ENCODE measurements at regions not wholly inside any gene's neighbourhood (a gene's known extent, or its start where the extent isn't known, plus 50 kb on each side); places are given as distances from the start of the nearest gene placed in this dataset.

DNA sequence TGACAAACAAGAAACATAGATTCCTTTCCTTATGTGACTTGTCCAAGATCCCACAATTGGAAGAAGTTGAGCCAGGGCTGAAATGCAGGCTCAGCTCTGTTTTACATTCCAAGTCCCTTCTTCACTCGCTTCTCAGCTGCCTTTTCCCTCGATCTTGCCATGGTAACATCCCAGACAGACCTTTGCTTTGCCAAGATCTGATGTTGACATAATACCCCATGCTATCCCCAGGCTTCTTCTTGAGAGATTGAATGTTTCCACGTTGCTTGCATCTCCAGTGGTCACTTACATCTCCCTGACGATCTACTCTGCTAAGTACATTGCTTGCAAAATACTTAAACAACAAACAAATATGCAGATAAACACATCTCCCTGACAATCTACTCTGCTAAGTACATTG, 63.5 kb downstream of the TBXT start:
- Mint-ChIP-seq H3K36me3 (peaks cover 27% of the 10 kb centered on the region), H3K4me3 (no peak overlapping the region), H3K27ac (no peak overlapping the region), H3K27me3 (ENCODE audit: low read depth) (peaks cover 12% of the 10 kb centered on the region), H3K4me1 (no peaks in the 10 kb centered on the region), H3K9me3 (peaks cover 30% of the 10 kb centered on the region)
- DNase-seq (ENCODE audit: low spot score) (no peak), ATAC-seq (no peak)
- TF ChIP-seq, protein P1, sequence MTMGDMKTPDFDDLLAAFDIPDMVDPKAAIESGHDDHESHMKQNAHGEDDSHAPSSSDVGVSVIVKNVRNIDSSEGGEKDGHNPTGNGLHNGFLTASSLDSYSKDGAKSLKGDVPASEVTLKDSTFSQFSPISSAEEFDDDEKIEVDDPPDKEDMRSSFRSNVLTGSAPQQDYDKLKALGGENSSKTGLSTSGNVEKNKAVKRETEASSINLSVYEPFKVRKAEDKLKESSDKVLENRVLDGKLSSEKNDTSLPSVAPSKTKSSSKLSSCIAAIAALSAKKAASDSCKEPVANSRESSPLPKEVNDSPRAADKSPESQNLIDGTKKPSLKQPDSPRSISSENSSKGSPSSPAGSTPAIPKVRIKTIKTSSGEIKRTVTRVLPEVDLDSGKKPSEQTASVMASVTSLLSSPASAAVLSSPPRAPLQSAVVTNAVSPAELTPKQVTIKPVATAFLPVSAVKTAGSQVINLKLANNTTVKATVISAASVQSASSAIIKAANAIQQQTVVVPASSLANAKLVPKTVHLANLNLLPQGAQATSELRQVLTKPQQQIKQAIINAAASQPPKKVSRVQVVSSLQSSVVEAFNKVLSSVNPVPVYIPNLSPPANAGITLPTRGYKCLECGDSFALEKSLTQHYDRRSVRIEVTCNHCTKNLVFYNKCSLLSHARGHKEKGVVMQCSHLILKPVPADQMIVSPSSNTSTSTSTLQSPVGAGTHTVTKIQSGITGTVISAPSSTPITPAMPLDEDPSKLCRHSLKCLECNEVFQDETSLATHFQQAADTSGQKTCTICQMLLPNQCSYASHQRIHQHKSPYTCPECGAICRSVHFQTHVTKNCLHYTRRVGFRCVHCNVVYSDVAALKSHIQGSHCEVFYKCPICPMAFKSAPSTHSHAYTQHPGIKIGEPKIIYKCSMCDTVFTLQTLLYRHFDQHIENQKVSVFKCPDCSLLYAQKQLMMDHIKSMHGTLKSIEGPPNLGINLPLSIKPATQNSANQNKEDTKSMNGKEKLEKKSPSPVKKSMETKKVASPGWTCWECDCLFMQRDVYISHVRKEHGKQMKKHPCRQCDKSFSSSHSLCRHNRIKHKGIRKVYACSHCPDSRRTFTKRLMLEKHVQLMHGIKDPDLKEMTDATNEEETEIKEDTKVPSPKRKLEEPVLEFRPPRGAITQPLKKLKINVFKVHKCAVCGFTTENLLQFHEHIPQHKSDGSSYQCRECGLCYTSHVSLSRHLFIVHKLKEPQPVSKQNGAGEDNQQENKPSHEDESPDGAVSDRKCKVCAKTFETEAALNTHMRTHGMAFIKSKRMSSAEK (CRISPR knock-in tag; IDR thresholded peaks at IDR 0.05; ENCODE audit: borderline replicate concordance), result no peak
- TF ChIP-seq RORB (CRISPR knock-in tag; IDR thresholded peaks at IDR 0.05), result no peak
- TF ChIP-seq HMGA2 (CRISPR knock-in tag; IDR thresholded peaks at IDR 0.05), result no peak
- TF ChIP-seq ZNF396 (CRISPR knock-in tag; IDR thresholded peaks at IDR 0.05; ENCODE audit: borderline replicate concordance), result no peak
- no peak for TF ChIP-seq ZBTB21 (CRISPR knock-in tag; IDR thresholded peaks at IDR 0.05; ENCODE audit: borderline replicate concordance)
- TF ChIP-seq, protein P2, sequence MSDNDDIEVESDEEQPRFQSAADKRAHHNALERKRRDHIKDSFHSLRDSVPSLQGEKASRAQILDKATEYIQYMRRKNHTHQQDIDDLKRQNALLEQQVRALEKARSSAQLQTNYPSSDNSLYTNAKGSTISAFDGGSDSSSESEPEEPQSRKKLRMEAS (CRISPR knock-in tag; IDR thresholded peaks at IDR 0.05), result no peak
- TF ChIP-seq EMX1 (CRISPR knock-in tag; IDR thresholded peaks at IDR 0.05), result no peak
- TF ChIP-seq, protein P3, sequence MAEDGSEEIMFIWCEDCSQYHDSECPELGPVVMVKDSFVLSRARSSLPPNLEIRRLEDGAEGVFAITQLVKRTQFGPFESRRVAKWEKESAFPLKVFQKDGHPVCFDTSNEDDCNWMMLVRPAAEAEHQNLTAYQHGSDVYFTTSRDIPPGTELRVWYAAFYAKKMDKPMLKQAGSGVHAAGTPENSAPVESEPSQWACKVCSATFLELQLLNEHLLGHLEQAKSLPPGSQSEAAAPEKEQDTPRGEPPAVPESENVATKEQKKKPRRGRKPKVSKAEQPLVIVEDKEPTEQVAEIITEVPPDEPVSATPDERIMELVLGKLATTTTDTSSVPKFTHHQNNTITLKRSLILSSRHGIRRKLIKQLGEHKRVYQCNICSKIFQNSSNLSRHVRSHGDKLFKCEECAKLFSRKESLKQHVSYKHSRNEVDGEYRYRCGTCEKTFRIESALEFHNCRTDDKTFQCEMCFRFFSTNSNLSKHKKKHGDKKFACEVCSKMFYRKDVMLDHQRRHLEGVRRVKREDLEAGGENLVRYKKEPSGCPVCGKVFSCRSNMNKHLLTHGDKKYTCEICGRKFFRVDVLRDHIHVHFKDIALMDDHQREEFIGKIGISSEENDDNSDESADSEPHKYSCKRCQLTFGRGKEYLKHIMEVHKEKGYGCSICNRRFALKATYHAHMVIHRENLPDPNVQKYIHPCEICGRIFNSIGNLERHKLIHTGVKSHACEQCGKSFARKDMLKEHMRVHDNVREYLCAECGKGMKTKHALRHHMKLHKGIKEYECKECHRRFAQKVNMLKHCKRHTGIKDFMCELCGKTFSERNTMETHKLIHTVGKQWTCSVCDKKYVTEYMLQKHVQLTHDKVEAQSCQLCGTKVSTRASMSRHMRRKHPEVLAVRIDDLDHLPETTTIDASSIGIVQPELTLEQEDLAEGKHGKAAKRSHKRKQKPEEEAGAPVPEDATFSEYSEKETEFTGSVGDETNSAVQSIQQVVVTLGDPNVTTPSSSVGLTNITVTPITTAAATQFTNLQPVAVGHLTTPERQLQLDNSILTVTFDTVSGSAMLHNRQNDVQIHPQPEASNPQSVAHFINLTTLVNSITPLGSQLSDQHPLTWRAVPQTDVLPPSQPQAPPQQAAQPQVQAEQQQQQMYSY (CRISPR knock-in tag; IDR thresholded peaks at IDR 0.05), result no peak
- TF ChIP-seq SMAD4 (CRISPR knock-in tag; IDR thresholded peaks at IDR 0.05), result no peak
- no peak for TF ChIP-seq OVOL2 (CRISPR knock-in tag; IDR thresholded peaks at IDR 0.05; ENCODE audit: borderline replicate concordance)
- TF ChIP-seq, protein P4, sequence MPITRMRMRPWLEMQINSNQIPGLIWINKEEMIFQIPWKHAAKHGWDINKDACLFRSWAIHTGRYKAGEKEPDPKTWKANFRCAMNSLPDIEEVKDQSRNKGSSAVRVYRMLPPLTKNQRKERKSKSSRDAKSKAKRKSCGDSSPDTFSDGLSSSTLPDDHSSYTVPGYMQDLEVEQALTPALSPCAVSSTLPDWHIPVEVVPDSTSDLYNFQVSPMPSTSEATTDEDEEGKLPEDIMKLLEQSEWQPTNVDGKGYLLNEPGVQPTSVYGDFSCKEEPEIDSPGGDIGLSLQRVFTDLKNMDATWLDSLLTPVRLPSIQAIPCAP (CRISPR knock-in tag; IDR thresholded peaks at IDR 0.05), result no peak
- no peak for TF ChIP-seq TCF7 (CRISPR knock-in tag; IDR thresholded peaks at IDR 0.05; ENCODE audit: low read depth)
- TF ChIP-seq, protein P5, sequence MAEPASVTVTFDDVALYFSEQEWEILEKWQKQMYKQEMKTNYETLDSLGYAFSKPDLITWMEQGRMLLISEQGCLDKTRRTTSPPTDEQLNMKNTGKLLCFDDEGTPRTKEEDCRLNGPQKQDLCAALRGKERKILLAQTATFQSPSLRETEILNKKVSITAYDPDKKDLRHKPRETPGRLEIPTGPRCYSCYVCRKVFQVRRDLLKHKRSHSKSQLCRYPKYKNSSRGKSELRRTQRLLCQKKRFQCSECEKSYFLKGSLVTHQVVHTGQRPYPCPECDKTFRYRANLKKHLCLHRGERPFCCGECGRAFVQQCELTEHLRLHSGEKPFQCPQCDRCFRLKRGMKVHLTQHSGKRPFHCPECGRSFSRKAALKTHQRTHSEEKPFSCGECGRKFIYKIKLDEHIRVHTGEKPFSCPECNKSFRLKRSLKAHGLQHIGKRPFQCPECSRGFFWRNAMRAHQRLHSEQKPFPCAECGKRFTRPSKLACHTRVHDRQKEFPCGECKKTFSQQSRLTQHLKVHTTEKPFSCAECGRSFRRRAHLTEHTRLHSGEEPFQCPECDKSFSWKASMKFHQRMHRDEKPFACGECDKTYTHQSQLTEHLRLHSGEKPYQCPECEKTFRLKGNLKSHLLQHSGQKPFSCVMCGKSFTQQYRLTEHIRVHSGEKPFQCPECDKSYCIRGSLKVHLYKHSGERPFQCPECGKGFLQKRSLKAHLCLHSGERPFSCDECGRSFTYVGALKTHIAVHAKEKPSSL (CRISPR knock-in tag; conservative IDR thresholded peaks at IDR 0.05), result no peak
- TF ChIP-seq, protein P6, sequence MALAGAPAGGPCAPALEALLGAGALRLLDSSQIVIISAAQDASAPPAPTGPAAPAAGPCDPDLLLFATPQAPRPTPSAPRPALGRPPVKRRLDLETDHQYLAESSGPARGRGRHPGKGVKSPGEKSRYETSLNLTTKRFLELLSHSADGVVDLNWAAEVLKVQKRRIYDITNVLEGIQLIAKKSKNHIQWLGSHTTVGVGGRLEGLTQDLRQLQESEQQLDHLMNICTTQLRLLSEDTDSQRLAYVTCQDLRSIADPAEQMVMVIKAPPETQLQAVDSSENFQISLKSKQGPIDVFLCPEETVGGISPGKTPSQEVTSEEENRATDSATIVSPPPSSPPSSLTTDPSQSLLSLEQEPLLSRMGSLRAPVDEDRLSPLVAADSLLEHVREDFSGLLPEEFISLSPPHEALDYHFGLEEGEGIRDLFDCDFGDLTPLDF (CRISPR knock-in tag; IDR thresholded peaks at IDR 0.05), result no peak
- POLR2A ChIA-PET, result no interaction called here
- CTCF ChIA-PET, result interaction anchor here (1.0 to 2.1 kb wide), 3 partner anchors 118 to 219 kb away, joined by 3 to 8 read pairs (median 7); no protein-coding TSS in a partner anchor
